A673 (cell line): ENCODE measurements at regions not wholly inside any gene's neighbourhood (a gene's known extent, or its start where the extent isn't known, plus 50 kb on each side); places are given as distances from the start of the nearest gene placed in this dataset.

Experiments used
- BruUV-seq: library from RNA; stranded (reverse); fragments of 400-500 nt; replicated peaks from 2 replicates; lab custom pipeline; 2021; lab: Mats Ljungman, UMichigan
- CTCF ChIA-PET: fragments of 300-600 bp; sonication (Branson Sonifier 250); formaldehyde crosslinking; loops from one replicate; lab custom pipeline; 2022; ENCODE audit warnings: antibody characterized with exemption; lab: Charles Lee
- POLR2A ChIA-PET: fragments of 300-600 bp; sonication (Branson Sonifier 250); formaldehyde crosslinking; loops from one replicate; lab custom pipeline; 2022; ENCODE audit warnings: antibody characterized with exemption; ENCODE audit not compliant: low non-redundant PET; lab: Charles Lee
- DNase-seq: peaks from one replicate; pipeline ENCODE4 v3.0.0-alpha.2; 2015; ENCODE audit warnings: low spot score
- H3K27ac ChIP-seq: fragments of 200-600 bp; sonication (generic); 2 replicates; pipeline ENCODE4 v1.5.1; 2016; ENCODE audit warnings: mixed run types, low read depth, mild to moderate bottlenecking, mixed read lengths, antibody characterized with exemption, low read length; ENCODE audit not compliant: poor library complexity, severe bottlenecking
- H3K27me3 ChIP-seq: fragments of 200-600 bp; sonication (generic); replicated peaks from 2 replicates; pipeline ENCODE4 v1.6.1; 2017; ENCODE audit warnings: mixed run types, low read depth, mild to moderate bottlenecking, mixed read lengths, antibody characterized with exemption, low read length; ENCODE audit not compliant: insufficient read depth, poor library complexity
- H3K36me3 ChIP-seq: fragments of 200-600 bp; sonication (generic); 2 replicates; pipeline ENCODE4 v1.6.1; 2016; ENCODE audit warnings: mixed run types, mild to moderate bottlenecking, mixed read lengths, antibody characterized with exemption, low read length; ENCODE audit not compliant: insufficient read depth, poor library complexity, severe bottlenecking
- H3K4me1 ChIP-seq: fragments of 200-600 bp; sonication (generic); 2 replicates; pipeline ENCODE4 v1.6.1; 2017; ENCODE audit warnings: mixed run types, mild to moderate bottlenecking, mixed read lengths, antibody characterized with exemption, low read length; ENCODE audit not compliant: insufficient read depth, poor library complexity, severe bottlenecking
- H3K4me3 ChIP-seq: fragments of 200-600 bp; sonication (generic); 2 replicates; pipeline ENCODE4 v1.5.1; 2016; ENCODE audit warnings: low read depth, mixed run types, mild to moderate bottlenecking, mixed read lengths, low read length; ENCODE audit not compliant: poor library complexity, severe bottlenecking
- H3K9me3 ChIP-seq: fragments of 200-600 bp; sonication (generic); 2 replicates; pipeline ENCODE4 v1.6.1; 2016; ENCODE audit warnings: mixed run types, low read depth, mild to moderate bottlenecking, mixed read lengths, antibody characterized with exemption, low read length; ENCODE audit not compliant: poor library complexity, severe bottlenecking
- CTCF ChIP-seq: fragments of 300-800, 200-600 bp; sonication (generic); conservative IDR thresholded peaks from 2 replicates; pipeline ENCODE4 v1.5.1; 2017; ENCODE audit warnings: low read depth, mild to moderate bottlenecking, antibody characterized with exemption, low read length, moderate library complexity, mixed read lengths
- EZH2 ChIP-seq: fragments of 200-600 bp; sonication (generic); IDR thresholded peaks from 2 replicates; pipeline ENCODE4 v1.6.1; 2017; ENCODE audit warnings: borderline replicate concordance, low read depth, mild to moderate bottlenecking, mixed read lengths, antibody characterized with exemption, low read length; ENCODE audit not compliant: poor library complexity, severe bottlenecking
- intact Hi-C: fragments of 100-400 bp; cut with micrococcal nuclease; formaldehyde crosslinking; loops from one replicate; pipeline ENCODE4 v1.10.0; 2022; ENCODE audit not compliant: unreplicated experiment

- no peaks in the 10 kb centered on the region for H3K27me3 ChIP-seq
- no peaks in the 10 kb centered on the region for H3K36me3 ChIP-seq
- BruUV-seq = no TSS peak
- no peak overlapping the region for H3K4me3 ChIP-seq
- peaks cover 18% of the 10 kb centered on the region for H3K9me3 ChIP-seq
- ChIA-PET CTCF (no interaction called here), POLR2A (no interaction called here)
- no peak for TF ChIP-seq EZH2
- no peak for TF ChIP-seq CTCF
- no peak overlapping the region for H3K27ac ChIP-seq
- DNase-seq = no peak
- intact Hi-C loops = no loop called here
- no peaks in the 10 kb centered on the region for H3K4me1 ChIP-seq
Observed at GRCh38 chr3:83065851-83066460, 1304.5 kb upstream of the GBE1 start.

- Histone ChIP-seq H3K4me3 (no peak overlapping the region), H3K27ac (no peak overlapping the region), H3K9me3 (peaks cover 18% of the 10 kb centered on the region), H3K27me3 (no peaks in the 10 kb centered on the region), H3K4me1 (no peaks in the 10 kb centered on the region), H3K36me3 (no peaks in the 10 kb centered on the region)
- ChIA-PET CTCF (no interaction called here), POLR2A (no interaction called here)
- TF ChIP-seq EZH2 (no peak), CTCF (no peak)
- no peak for DNase-seq
- BruUV-seq = no TSS peak
- intact Hi-C loops = no loop called here
Observed at GRCh38 chr3:83063446-83063845, 1302.0 kb upstream of the GBE1 start.

GRCh38 chr3:83048556-83048955 is 1287.1 kb upstream of the GBE1 start:
- CTCF ChIA-PET = no interaction called here
- Histone ChIP-seq H3K27ac (no peak overlapping the region), H3K9me3 (no peaks in the 10 kb centered on the region), H3K4me1 (no peaks in the 10 kb centered on the region), H3K27me3 (no peaks in the 10 kb centered on the region), H3K4me3 (no peak overlapping the region), H3K36me3 (no peaks in the 10 kb centered on the region)
- DNase-seq = no peak
- TF ChIP-seq EZH2 (no peak), CTCF (no peak)
- BruUV-seq = no TSS peak
- intact Hi-C loops = no loop called here
- POLR2A ChIA-PET = no interaction called here
